ENCODE measurements at regions not wholly inside any gene's neighbourhood (a gene's known extent, or its start where the extent isn't known, plus 50 kb on each side); places are given as distances from the start of the nearest gene placed in this dataset.

DNA sequence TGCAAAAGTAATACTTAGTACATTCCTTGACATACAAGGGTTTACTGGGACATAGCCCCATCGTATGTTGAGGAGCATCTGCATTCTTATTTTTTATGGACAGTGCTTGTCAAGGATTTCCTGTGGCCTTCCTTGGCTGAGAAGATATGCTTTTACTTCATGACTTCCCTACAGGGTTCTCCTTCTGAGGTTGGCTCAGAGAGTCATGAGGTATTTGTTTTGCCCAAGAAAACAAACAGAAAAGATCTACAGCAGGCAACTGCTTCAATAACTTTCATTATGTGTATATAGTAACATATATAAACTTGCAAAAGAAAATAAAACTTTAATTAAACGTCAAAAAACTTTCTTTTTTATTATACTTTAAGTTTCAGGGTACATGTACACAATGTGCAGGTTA is 577.2 kb upstream of the SEMA3D start (continued):
- TF ChIP-seq BCL11A (IDR thresholded peaks at IDR 0.05; ENCODE audit: low read depth in 2 of 2, low read length in 2 of 2) (no peak), HDAC6 (IDR thresholded peaks at IDR 0.05; ENCODE audit: low read depth, low read length) (no peak), TAF1 (IDR thresholded peaks at IDR 0.05; ENCODE audit: low read depth, low read length) (no peak), SIN3A (conservative IDR thresholded peaks at IDR 0.05 in 1 of 2, IDR thresholded peaks at IDR 0.05 in 1 of 2; ENCODE audit: low read depth in 1 of 2, low read length in 2 of 2) (no peak), EGR1 (IDR thresholded peaks at IDR 0.05; ENCODE audit: borderline replicate concordance, low read depth, low read length) (no peak), MAFK (IDR thresholded peaks at IDR 0.05; ENCODE audit: low read depth, low read length) (no peak)
- TF ChIP-seq, protein P1, sequence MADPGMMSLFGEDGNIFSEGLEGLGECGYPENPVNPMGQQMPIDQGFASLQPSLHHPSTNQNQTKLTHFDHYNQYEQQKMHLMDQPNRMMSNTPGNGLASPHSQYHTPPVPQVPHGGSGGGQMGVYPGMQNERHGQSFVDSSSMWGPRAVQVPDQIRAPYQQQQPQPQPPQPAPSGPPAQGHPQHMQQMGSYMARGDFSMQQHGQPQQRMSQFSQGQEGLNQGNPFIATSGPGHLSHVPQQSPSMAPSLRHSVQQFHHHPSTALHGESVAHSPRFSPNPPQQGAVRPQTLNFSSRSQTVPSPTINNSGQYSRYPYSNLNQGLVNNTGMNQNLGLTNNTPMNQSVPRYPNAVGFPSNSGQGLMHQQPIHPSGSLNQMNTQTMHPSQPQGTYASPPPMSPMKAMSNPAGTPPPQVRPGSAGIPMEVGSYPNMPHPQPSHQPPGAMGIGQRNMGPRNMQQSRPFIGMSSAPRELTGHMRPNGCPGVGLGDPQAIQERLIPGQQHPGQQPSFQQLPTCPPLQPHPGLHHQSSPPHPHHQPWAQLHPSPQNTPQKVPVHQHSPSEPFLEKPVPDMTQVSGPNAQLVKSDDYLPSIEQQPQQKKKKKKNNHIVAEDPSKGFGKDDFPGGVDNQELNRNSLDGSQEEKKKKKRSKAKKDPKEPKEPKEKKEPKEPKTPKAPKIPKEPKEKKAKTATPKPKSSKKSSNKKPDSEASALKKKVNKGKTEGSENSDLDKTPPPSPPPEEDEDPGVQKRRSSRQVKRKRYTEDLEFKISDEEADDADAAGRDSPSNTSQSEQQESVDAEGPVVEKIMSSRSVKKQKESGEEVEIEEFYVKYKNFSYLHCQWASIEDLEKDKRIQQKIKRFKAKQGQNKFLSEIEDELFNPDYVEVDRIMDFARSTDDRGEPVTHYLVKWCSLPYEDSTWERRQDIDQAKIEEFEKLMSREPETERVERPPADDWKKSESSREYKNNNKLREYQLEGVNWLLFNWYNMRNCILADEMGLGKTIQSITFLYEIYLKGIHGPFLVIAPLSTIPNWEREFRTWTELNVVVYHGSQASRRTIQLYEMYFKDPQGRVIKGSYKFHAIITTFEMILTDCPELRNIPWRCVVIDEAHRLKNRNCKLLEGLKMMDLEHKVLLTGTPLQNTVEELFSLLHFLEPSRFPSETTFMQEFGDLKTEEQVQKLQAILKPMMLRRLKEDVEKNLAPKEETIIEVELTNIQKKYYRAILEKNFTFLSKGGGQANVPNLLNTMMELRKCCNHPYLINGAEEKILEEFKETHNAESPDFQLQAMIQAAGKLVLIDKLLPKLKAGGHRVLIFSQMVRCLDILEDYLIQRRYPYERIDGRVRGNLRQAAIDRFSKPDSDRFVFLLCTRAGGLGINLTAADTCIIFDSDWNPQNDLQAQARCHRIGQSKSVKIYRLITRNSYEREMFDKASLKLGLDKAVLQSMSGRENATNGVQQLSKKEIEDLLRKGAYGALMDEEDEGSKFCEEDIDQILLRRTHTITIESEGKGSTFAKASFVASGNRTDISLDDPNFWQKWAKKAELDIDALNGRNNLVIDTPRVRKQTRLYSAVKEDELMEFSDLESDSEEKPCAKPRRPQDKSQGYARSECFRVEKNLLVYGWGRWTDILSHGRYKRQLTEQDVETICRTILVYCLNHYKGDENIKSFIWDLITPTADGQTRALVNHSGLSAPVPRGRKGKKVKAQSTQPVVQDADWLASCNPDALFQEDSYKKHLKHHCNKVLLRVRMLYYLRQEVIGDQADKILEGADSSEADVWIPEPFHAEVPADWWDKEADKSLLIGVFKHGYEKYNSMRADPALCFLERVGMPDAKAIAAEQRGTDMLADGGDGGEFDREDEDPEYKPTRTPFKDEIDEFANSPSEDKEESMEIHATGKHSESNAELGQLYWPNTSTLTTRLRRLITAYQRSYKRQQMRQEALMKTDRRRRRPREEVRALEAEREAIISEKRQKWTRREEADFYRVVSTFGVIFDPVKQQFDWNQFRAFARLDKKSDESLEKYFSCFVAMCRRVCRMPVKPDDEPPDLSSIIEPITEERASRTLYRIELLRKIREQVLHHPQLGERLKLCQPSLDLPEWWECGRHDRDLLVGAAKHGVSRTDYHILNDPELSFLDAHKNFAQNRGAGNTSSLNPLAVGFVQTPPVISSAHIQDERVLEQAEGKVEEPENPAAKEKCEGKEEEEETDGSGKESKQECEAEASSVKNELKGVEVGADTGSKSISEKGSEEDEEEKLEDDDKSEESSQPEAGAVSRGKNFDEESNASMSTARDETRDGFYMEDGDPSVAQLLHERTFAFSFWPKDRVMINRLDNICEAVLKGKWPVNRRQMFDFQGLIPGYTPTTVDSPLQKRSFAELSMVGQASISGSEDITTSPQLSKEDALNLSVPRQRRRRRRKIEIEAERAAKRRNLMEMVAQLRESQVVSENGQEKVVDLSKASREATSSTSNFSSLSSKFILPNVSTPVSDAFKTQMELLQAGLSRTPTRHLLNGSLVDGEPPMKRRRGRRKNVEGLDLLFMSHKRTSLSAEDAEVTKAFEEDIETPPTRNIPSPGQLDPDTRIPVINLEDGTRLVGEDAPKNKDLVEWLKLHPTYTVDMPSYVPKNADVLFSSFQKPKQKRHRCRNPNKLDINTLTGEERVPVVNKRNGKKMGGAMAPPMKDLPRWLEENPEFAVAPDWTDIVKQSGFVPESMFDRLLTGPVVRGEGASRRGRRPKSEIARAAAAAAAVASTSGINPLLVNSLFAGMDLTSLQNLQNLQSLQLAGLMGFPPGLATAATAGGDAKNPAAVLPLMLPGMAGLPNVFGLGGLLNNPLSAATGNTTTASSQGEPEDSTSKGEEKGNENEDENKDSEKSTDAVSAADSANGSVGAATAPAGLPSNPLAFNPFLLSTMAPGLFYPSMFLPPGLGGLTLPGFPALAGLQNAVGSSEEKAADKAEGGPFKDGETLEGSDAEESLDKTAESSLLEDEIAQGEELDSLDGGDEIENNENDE (IDR thresholded peaks at IDR 0.05; ENCODE audit: insufficient replicate concordance, low read length), result no peak

Data from H1 (cell line).